Glutamatergic neuron (in vitro differentiated cells): ENCODE measurements at regions not wholly inside any gene's neighbourhood (a gene's known extent, or its start where the extent isn't known, plus 50 kb on each side); places are given as distances from the start of the nearest gene placed in this dataset.

Experiments
- DNase-seq: peaks from one replicate; pipeline ENCODE4 v3.0.0; 2022
- H3K27ac Mint-ChIP-seq: one replicate; pipeline ENCODE4 v1.8.0; 2020; ENCODE audit warnings: mild to moderate bottlenecking, mixed read lengths, inconsistent platforms; ENCODE audit not compliant: unreplicated experiment
- H3K27me3 Mint-ChIP-seq: one replicate; pipeline ENCODE4 v1.8.0; 2020; ENCODE audit warnings: mild to moderate bottlenecking, moderate library complexity, mixed read lengths, inconsistent platforms; ENCODE audit not compliant: unreplicated experiment
- H3K36me3 Mint-ChIP-seq: one replicate; pipeline ENCODE4 v1.8.0; 2020; ENCODE audit warnings: mild to moderate bottlenecking, mixed read lengths, inconsistent platforms; ENCODE audit not compliant: unreplicated experiment
- H3K4me1 Mint-ChIP-seq: one replicate; pipeline ENCODE4 v1.8.0; 2020; ENCODE audit warnings: mild to moderate bottlenecking, low read depth, mixed read lengths, inconsistent platforms; ENCODE audit not compliant: unreplicated experiment
- H3K4me3 Mint-ChIP-seq: one replicate; pipeline ENCODE4 v1.8.0; 2020; ENCODE audit warnings: mild to moderate bottlenecking, mixed read lengths, inconsistent platforms; ENCODE audit not compliant: unreplicated experiment
- H3K9me3 Mint-ChIP-seq: one replicate; pipeline ENCODE4 v1.8.0; 2020; ENCODE audit warnings: mild to moderate bottlenecking, moderate library complexity, mixed read lengths, inconsistent platforms; ENCODE audit not compliant: unreplicated experiment
- TF ChIP-seq, protein P1 (sequence below): fragments of 200-600 bp; sonication (generic); IDR thresholded peaks from one replicate; pipeline ENCODE4 v1.5.0; 2021; ENCODE audit not compliant: partially characterized antibody, unreplicated experiment

DNA sequence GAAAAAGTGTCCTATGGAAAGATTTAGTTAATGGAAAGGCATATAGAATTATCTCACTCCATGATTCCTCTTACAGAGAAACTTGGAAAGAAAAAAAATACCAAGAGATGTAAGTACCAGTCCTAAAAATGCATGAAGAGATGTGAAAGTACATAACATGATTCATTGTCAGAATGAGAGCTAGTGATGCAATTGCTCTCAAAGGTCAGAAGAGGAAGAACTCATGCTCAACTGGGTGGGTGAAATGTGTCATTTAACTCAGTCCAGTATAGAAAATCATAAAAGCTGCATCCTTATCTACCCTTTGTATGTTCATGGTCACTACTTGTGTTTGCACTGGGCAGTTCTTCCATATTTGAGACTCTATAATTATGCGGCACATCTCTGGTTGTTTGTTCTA lies 300.0 kb upstream of the PIK3C3 start:
- no peak overlapping the region for H3K27ac Mint-ChIP-seq
- no peaks in the 10 kb centered on the region for H3K36me3 Mint-ChIP-seq
- no peaks in the 10 kb centered on the region for H3K9me3 Mint-ChIP-seq
- H3K4me1 Mint-ChIP-seq = no peaks in the 10 kb centered on the region
- TF ChIP-seq, protein P1, sequence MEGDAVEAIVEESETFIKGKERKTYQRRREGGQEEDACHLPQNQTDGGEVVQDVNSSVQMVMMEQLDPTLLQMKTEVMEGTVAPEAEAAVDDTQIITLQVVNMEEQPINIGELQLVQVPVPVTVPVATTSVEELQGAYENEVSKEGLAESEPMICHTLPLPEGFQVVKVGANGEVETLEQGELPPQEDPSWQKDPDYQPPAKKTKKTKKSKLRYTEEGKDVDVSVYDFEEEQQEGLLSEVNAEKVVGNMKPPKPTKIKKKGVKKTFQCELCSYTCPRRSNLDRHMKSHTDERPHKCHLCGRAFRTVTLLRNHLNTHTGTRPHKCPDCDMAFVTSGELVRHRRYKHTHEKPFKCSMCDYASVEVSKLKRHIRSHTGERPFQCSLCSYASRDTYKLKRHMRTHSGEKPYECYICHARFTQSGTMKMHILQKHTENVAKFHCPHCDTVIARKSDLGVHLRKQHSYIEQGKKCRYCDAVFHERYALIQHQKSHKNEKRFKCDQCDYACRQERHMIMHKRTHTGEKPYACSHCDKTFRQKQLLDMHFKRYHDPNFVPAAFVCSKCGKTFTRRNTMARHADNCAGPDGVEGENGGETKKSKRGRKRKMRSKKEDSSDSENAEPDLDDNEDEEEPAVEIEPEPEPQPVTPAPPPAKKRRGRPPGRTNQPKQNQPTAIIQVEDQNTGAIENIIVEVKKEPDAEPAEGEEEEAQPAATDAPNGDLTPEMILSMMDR = no peak
- H3K27me3 Mint-ChIP-seq = no peaks in the 10 kb centered on the region
- no peak overlapping the region for H3K4me3 Mint-ChIP-seq
- DNase-seq = no peak

DNA sequence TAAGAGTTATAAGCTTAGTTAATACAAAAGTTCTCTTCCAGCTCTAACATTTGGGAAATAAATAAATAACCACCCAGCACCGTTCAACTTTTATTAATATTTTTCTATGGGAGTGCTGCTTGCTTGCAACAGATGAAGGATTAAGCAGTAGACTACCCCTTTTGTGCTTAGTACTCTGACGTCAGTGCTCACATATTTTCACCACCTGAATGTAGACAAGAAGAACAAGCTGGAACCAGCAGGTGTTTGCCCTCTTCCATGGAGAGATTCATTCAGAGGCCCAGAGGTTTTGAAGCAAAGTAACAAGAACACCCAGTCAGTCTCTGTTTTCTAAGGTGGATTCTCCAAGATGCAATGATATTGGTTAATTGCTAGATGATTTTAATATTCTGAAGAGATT lies 307.1 kb upstream of the PIK3C3 start:
- H3K27ac Mint-ChIP-seq = no peak overlapping the region
- no peaks in the 10 kb centered on the region for H3K9me3 Mint-ChIP-seq
- no peak for DNase-seq
- H3K36me3 Mint-ChIP-seq = no peaks in the 10 kb centered on the region
- no peaks in the 10 kb centered on the region for H3K27me3 Mint-ChIP-seq
- no peak overlapping the region for H3K4me3 Mint-ChIP-seq
- TF ChIP-seq, protein P1 = no peak
- H3K4me1 Mint-ChIP-seq = no peaks in the 10 kb centered on the region

DNA sequence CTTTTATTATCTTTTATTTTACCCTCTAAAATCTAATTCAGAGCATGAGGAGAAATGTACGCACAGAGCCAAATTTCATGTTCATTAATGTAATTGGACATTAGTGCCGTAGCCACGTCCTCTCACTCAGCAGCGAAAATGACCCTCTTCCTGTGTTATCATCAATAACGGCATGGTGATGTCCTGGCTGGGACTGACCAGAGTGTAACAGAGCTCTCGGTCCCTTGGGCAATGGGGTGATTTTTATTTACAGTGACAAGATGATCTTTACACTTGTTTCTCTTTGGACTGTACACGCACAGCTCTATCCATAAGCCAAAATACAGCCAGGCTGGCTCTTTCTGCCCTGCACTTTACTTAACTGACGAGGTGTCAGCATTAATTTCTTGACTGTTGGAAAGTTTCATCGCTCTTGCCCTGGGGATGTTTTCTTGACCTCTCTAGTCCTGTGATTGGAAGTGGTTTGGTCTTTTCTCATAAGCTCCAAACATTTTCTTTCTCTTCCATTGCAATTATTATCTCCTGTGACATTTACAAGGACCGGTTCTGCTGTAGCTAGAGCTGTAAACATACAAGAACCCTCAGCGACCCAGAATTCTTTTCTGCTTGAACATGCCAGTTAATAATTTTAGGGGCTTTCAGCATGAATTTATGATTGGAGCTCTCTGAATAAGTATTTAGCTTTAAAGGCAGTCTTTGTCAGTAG lies 308.0 kb upstream of the PIK3C3 start:
- no peak for DNase-seq
- Mint-ChIP-seq H3K36me3 (no peaks in the 10 kb centered on the region), H3K4me1 (no peaks in the 10 kb centered on the region), H3K4me3 (no peak overlapping the region), H3K27me3 (no peaks in the 10 kb centered on the region), H3K9me3 (no peaks in the 10 kb centered on the region), H3K27ac (no peak overlapping the region)
- TF ChIP-seq, protein P1 = no peak

DNA sequence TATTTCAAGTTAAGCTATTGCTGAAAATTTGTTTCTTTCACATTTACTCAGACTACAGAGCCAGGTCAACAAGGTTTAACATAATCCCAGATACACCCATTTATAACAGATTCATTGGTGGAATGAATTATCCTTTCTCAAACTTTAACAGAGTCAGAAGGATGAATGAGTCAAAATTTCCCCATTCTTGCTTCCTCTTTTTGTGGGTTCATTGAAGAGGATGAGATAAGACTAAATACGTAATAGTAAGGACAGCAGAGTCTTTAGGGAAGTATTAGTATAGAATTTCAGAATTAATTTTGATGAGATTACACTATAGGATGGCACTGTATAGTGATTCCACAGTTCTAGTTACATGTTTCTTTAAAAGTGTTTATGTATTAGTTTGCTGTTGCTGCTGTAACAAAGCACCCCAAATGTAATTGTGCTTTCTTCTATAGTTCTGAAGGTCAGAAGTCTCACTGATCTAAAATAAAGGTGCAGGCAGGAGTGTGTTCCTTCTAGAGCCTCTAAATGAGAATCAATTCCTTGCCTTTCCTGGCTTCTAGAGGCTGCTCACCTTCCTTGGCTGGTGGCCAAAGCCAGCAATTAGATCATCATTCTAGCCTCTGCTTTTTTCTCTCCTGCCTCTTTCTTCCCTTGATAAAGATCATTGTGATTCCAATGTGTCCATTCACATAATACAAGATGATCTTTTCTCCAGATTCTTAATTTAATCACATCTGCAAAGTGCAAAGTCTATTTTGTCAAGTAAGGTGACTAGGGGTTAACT lies 309.3 kb upstream of the PIK3C3 start:
- TF ChIP-seq, protein P1 = no peak

DNA sequence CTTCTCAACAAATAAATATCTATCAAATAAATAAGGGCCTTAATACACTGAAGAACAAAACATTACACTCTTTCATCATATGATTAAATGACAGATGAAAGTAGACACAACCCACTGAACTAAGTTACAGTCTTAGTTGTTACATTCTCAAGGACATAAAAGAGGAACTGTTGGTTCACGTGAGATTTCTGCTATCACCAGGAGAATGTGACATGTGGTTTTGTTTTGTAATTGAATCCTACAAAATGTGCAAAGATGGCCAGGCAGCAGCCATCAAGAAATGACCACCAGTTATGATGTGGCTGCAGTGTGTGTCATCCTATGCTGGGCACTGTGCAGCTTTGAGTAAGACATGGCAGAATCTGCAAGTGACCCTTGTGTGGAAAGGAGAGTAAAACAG lies 310.6 kb upstream of the PIK3C3 start:
- H3K27ac Mint-ChIP-seq = no peak overlapping the region
- H3K36me3 Mint-ChIP-seq = no peaks in the 10 kb centered on the region
- no peak overlapping the region for H3K4me3 Mint-ChIP-seq
- H3K27me3 Mint-ChIP-seq = no peaks in the 10 kb centered on the region
- TF ChIP-seq, protein P1 = no peak
- DNase-seq = no peak
- no peaks in the 10 kb centered on the region for H3K4me1 Mint-ChIP-seq
- no peaks in the 10 kb centered on the region for H3K9me3 Mint-ChIP-seq

More for the DNA sequence above, 309.3 kb upstream of the PIK3C3 start:
- no peaks in the 10 kb centered on the region for H3K9me3 Mint-ChIP-seq
- no peak overlapping the region for H3K4me3 Mint-ChIP-seq
- H3K27me3 Mint-ChIP-seq = no peaks in the 10 kb centered on the region
- H3K36me3 Mint-ChIP-seq = no peaks in the 10 kb centered on the region
- no peak for DNase-seq
- no peaks in the 10 kb centered on the region for H3K4me1 Mint-ChIP-seq
- no peak overlapping the region for H3K27ac Mint-ChIP-seq
